ENCODE measurements at regions not wholly inside any gene's neighbourhood (a gene's known extent, or its start where the extent isn't known, plus 50 kb on each side); places are given as distances from the start of the nearest gene placed in this dataset.

DNA sequence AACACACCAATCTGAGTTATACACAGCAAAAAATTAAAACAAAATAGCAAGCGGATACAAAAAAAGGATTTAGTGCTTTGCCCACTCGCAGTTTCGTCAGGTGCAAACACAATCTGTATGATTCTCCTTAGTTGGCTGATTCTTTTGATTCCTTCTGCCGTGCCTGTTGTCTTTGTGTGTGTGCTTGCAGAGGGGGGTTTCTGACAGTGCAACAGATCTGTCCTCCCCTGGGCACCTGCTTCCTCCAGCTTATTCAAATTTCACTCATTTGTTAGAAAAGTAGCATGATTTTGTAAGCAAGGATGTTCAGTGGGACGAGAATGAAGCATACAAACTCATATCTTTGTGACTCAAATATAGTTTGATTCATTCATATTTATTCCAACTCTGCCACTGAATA, 74.0 kb upstream of the NEO1 start:
- TF ChIP-seq EZH2 (IDR thresholded peaks at IDR 0.05; ENCODE audit: low read length, missing control alignments): no peak
- TF ChIP-seq, protein P1, sequence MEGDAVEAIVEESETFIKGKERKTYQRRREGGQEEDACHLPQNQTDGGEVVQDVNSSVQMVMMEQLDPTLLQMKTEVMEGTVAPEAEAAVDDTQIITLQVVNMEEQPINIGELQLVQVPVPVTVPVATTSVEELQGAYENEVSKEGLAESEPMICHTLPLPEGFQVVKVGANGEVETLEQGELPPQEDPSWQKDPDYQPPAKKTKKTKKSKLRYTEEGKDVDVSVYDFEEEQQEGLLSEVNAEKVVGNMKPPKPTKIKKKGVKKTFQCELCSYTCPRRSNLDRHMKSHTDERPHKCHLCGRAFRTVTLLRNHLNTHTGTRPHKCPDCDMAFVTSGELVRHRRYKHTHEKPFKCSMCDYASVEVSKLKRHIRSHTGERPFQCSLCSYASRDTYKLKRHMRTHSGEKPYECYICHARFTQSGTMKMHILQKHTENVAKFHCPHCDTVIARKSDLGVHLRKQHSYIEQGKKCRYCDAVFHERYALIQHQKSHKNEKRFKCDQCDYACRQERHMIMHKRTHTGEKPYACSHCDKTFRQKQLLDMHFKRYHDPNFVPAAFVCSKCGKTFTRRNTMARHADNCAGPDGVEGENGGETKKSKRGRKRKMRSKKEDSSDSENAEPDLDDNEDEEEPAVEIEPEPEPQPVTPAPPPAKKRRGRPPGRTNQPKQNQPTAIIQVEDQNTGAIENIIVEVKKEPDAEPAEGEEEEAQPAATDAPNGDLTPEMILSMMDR (conservative IDR thresholded peaks at IDR 0.05 in 1 of 2, IDR thresholded peaks at IDR 0.05 in 1 of 2; ENCODE audit: low read depth in 1 of 2, low read length in 2 of 2): no peak
